ENCODE measurements at regions not wholly inside any gene's neighbourhood (a gene's known extent, or its start where the extent isn't known, plus 50 kb on each side); places are given as distances from the start of the nearest gene placed in this dataset.
"Not testable (repeated sequence)": the region's sequence is repeated elsewhere in the genome, so short reads cannot be mapped to it uniquely, and the experiment has no call there.

DNA sequence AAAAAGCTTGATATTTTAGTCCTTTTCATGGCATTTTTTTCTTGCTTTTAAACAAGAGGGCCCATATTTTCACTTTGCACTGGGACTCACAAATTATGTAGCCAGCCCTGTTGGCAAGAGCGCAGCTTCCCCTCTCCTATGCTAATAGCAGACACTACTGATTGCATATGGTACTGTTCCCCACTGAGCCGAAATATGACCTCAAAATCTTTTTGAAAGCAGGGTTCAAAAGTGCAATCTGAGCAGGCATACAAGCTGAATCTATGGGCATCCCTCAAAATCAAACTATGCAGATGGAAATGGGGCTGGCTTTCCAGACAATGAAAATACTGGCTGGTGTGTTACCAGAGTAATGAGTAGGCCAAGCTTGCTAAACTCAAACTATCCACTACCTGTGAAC lies 225.2 kb upstream of the SETMAR start:
- no peak for DNase-seq

DNA sequence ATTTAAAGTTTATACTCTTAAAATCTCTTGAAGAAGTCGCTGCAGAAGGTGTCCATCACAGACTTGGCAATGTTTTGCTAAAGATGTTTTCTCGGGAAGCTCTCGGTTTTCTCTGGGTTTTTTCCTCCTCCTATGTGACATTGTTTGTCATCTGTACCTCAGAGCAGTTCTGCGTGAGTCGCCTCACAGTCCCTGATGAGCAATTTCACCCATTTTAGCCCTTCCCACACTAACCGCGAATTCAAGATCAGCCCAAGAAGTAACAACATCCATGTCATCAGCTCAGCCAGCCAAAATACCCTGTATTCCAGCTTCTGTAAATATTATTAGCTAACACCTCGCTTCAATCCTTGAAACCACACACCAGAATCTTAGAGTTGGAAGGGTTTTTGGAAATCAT lies 224.3 kb upstream of the SETMAR start:
- DNase-seq: no peak

DNA sequence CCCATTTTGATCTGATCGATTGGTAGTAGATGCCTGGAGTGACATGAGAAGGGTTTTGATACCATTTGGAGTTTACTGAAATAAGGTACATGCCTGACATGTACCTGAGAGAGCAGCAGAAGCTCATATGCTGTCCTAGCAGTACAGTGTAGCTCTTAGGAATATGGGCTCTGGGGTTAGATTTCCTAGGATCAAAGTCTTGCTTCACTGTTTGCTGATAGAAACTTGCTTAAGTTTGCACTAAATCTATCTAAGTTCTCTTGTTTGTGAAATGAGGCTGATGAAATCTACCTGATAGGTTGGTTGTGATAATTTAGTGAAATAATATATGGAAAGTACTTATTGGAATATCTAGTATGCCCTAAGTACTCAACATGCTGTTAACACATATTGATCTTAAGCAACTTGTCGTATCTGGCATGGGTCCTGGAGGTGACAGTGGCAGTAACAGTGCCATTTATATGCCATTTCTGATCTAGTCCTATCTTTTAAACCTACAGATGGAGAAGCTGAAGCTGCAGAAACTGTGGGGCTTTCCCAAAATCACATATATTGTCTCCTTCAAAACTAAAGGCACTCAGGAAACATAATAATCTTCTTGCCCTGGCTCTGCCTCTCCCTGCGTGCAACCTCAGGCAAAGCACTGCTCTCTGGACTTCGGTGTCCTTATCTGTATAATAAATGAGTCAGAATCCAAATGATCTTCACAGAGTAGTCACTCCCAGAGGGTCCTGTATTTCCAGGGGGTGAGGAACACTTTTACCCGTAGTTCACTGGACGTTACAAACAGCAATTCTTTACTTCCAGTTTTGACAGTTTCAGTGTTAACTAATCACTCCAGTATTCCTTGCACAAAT lies 223.6 kb upstream of the SETMAR start:
- DNase-seq: no peak

GRCh38 chr3:4083225-4084015 lies 219.7 kb upstream of the SETMAR start:
- no peak for DNase-seq

- no peak for DNase-seq
Measured at GRCh38 chr3:4084271-4084670, 218.9 kb upstream of the SETMAR start.

- not testable (repeated sequence) for DNase-seq
Measured at GRCh38 chr3:4086662-4087061, 216.5 kb upstream of the SETMAR start.

DNA sequence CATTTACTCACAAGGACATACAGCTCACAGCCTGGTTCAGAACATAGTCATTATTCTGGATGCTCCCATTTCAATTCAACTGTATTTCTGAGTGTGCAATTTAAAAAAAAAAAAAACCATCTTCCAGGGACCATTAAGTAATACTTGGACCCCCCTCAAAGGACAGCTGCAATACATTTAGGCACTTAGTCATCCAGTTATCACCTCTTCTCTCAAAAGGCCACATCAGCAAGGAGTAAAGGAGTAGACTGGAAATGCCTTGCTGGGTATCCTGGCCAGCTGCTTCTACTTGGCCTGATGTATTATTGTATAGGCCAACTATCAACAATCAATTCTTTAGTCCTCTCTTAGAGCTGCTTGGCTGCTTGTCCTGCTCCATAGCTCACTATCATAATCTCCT lies 211.4 kb upstream of the SETMAR start:
- no peak for DNase-seq

GRCh38 chr3:4097801-4098200 lies 205.4 kb upstream of the SETMAR start:
- no peak for DNase-seq

- no peak for DNase-seq
Measured at GRCh38 chr3:4099607-4100006, 203.6 kb upstream of the SETMAR start.

DNA sequence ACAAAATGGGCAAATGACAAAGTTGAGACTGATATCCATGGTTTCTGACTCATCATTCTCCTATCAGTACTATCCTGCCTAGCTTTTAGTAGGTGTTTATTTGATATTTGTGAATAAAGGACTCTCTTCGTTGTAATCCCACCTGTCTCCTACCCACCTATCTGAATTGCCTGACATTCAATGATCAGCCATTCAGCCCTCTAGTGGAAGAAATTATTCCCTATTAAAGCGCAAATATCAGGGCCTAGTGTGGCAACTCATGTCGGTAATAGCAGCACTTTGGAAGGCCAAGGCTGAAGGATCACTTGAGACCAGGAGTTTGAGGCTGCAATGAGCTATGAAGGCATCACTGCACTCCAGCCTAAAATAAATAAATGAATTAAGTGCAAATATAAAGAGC lies 195.7 kb upstream of the SETMAR start:
- DNase-seq: no peak

- no peak for DNase-seq
Measured at GRCh38 chr3:4113811-4114522, 189.2 kb upstream of the SETMAR start.

- no peak for DNase-seq
Measured at GRCh38 chr3:4119119-4119518, 184.1 kb upstream of the SETMAR start.

- no peak for DNase-seq
Measured at GRCh38 chr3:4125576-4125975, 177.6 kb upstream of the SETMAR start.

- DNase-seq: no peak
Measured at GRCh38 chr3:4138150-4138785, 164.9 kb upstream of the SETMAR start.

DNA sequence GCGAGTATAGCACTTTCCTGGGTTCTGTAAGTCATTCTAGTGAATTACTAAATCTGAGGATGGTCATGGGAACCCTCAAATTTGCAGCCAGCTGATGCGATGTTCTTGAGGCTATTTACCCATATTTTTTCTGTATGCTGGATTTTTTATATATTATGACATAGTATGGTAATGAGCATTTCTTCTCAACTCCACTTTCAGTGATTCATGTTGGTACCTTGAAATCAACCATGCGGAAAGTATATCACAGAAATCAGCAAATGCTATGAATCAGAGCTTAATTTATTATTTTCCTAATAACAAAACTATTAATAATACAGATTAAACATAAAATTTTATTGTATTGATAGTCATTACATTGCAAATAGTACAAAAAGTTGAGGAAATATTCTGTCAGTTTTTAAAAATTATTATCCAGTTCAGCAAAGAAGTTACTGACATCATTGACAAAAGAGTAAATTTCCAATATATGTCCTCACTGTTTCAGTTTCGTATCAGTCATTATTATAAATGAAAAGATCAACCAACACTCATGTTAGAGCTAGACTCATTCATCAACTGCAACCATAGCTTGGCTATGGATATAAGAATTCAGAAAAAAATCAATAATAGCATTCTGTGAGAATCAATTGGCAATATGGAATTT lies 164.3 kb upstream of the SETMAR start:
- no peak for DNase-seq

DNA sequence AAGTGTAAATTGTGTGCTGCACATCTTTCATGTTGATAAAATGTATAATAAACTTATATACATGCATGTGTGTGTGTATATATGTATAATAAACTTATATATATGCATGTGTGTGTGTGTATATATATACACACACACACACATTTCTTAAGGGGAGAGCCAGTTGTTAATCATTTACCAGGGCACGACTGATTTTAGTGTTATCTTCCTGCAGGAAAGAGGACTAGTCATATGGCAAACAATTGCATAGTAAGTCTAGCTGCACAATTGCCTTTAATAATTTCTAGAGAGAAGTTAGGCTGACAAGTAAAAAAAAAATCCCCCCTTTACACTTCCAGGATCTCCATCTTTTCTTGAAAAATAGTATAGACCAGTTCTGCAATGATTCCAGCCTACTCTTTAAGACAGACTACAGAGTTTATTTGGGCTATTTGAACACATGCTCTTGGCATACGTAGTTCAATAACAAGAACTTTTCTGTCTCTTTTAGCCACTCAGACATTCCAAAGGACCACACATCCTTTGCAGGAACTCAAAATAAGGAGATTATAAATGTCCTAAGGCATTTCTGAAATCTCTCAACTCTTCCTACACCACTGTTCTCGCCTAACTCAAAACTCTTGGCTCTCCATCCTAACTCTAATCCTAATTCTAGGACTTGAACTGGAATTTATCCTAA lies 163.6 kb upstream of the SETMAR start:
- no peak for DNase-seq

DNA sequence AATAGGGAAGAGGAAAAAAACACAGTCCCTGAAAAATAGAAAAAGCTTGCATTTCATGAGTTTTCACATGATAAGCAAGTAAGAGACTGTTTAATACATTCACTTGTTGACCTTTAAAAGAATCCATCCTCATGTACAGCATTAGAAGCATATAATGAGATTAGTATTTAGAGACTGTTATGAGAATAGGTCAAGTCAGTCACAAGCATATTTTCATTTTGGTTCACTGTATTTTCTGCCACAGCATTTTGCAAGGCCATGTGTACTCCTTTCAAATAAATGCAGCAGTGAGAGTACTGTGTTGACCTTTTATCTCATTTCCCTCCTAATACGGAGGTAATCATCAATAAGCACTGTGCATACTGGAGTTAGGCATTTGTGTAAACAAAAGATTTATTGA lies 162.2 kb upstream of the SETMAR start:
- no peak for DNase-seq

- no peak for DNase-seq
Measured at GRCh38 chr3:4147556-4148118, 155.5 kb upstream of the SETMAR start.

- DNase-seq: no peak
Measured at GRCh38 chr3:4149296-4149695, 153.9 kb upstream of the SETMAR start.

- DNase-seq: no peak
Measured at GRCh38 chr3:4150816-4151215, 152.4 kb upstream of the SETMAR start.

GRCh38 chr3:4151859-4152258 lies 151.3 kb upstream of the SETMAR start:
- DNase-seq: no peak

DNA sequence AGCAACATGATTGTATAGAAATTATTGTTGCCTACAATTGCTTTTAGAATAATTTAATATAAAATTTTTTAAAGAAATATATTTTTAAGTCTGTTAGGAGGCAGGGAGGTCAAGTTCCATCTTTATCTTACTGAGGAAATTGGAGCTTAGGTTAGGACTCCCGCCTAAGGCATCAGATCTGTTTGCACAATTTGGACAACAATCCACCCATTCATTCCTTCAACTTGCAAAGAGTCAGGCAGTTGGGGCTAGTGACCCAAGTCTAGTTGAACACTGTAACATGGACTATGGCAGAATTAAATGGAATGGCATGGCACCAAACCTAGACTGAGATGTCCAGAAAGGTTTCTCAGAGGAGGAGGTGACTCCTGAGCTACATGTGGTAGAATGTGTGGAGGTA lies 149.4 kb upstream of the SETMAR start:
- DNase-seq: no peak
